GM23338 (cell line): ENCODE measurements at regions not wholly inside any gene's neighbourhood (a gene's known extent, or its start where the extent isn't known, plus 50 kb on each side); places are given as distances from the start of the nearest gene placed in this dataset.

ENCODE experiments used
- ATAC-seq: fragments of 200-7000 bp; cut with Tn5 transposase; 3 replicates; pipeline ENCODE4 v1.9.1; 2020
- DNase-seq: peaks from one replicate; pipeline ENCODE4 v3.0.0-alpha.2; 2015; ENCODE audit warnings: low spot score
- H2AFZ ChIP-seq: fragments of 200-600 bp; sonication (generic); 2 replicates; pipeline ENCODE4 v1.8.0; 2016; ENCODE audit warnings: antibody characterized with exemption, mild to moderate bottlenecking, moderate library complexity
- H3F3A ChIP-seq: fragments of 200-600 bp; sonication (generic); replicated peaks from 2 replicates; pipeline ENCODE4 v1.8.0; 2017; ENCODE audit warnings: antibody characterized with exemption, mixed run types, low read depth
- H3K27ac ChIP-seq: fragments of 200-600 bp; sonication (generic); 2 replicates; pipeline ENCODE4 v1.6.1; 2016; ENCODE audit warnings: low read depth
- H3K27me3 ChIP-seq: fragments of 200-600 bp; sonication (generic); 2 replicates; pipeline ENCODE4 v1.8.0; 2016; ENCODE audit warnings: mild to moderate bottlenecking, mixed run types, moderate library complexity; ENCODE audit not compliant: insufficient read depth
- H3K36me3 ChIP-seq: fragments of 200-600 bp; sonication (generic); 2 replicates; pipeline ENCODE4 v1.8.0; 2016; ENCODE audit warnings: mild to moderate bottlenecking; ENCODE audit not compliant: insufficient read depth
- H3K4me1 ChIP-seq: fragments of 200-600 bp; sonication (generic); 2 replicates; pipeline ENCODE4 v1.8.0; 2016; ENCODE audit warnings: mild to moderate bottlenecking, moderate library complexity; ENCODE audit not compliant: insufficient read depth
- H3K4me2 ChIP-seq: fragments of 200-600 bp; sonication (generic); 2 replicates; pipeline ENCODE4 v1.7.1; 2017; ENCODE audit warnings: mixed run types
- H3K4me3 ChIP-seq: fragments of 200-600 bp; sonication (generic); 2 replicates; pipeline ENCODE4 v1.6.1; 2016; ENCODE audit warnings: mixed run types
- H3K79me2 ChIP-seq: fragments of 200-600 bp; sonication (generic); replicated peaks from 2 replicates; pipeline ENCODE4 v1.8.0; 2017; ENCODE audit warnings: mild to moderate bottlenecking; ENCODE audit not compliant: insufficient read depth
- H3K9me2 ChIP-seq: fragments of 200-600 bp; sonication (generic); 2 replicates; pipeline ENCODE4 v1.8.0; 2017; ENCODE audit not compliant: insufficient read depth
- H4K20me1 ChIP-seq: fragments of 200-600 bp; sonication (generic); replicated peaks from 2 replicates; pipeline ENCODE4 v1.8.0; 2017; ENCODE audit warnings: mild to moderate bottlenecking; ENCODE audit not compliant: insufficient read depth
- H3K27ac Mint-ChIP-seq: 2 replicates; pipeline ENCODE4 v1.8.0; 2020; ENCODE audit warnings: inconsistent platforms, mild to moderate bottlenecking, moderate library complexity, mixed read lengths
- H3K27me3 Mint-ChIP-seq: 3 replicates; pipeline ENCODE4 v1.8.0; 2022; ENCODE audit warnings: low read depth, mild to moderate bottlenecking, moderate library complexity, mixed read lengths, inconsistent platforms; ENCODE audit not compliant: insufficient read depth, poor library complexity
- H3K36me3 Mint-ChIP-seq: 3 replicates; pipeline ENCODE4 v1.8.0; 2021; ENCODE audit warnings: low read depth, mild to moderate bottlenecking, inconsistent platforms, moderate library complexity, mixed read lengths
- H3K4me1 Mint-ChIP-seq: 3 replicates; pipeline ENCODE4 v1.8.0; 2020; ENCODE audit warnings: mild to moderate bottlenecking, inconsistent platforms, mixed read lengths
- H3K4me3 Mint-ChIP-seq: 3 replicates; pipeline ENCODE4 v1.8.0; 2021; ENCODE audit warnings: moderate library complexity, mild to moderate bottlenecking, inconsistent platforms, mixed read lengths
- H3K9me3 Mint-ChIP-seq: 3 replicates; pipeline ENCODE4 v1.8.0; 2020; ENCODE audit warnings: moderate library complexity, mild to moderate bottlenecking, inconsistent platforms, mixed read lengths
- CREB1 ChIP-seq: fragments of 250-450 bp; sonication (Bioruptor Pico); IDR thresholded peaks from 2 replicates; pipeline ENCODE4 v1.5.0; 2020; ENCODE audit warnings: low read depth, mild to moderate bottlenecking, moderate library complexity
- EZH2 ChIP-seq: fragments of 200-600 bp; sonication (generic); IDR thresholded peaks from one replicate; pipeline ENCODE4 v1.8.0; 2017; ENCODE audit warnings: antibody characterized with exemption, mild to moderate bottlenecking, low read depth; ENCODE audit not compliant: unreplicated experiment
- EZH2phosphoT487 ChIP-seq: fragments of 200-600 bp; sonication (generic); IDR thresholded peaks from one replicate; pipeline ENCODE4 v1.8.1; 2018; ENCODE audit warnings: antibody characterized with exemption; ENCODE audit not compliant: unreplicated experiment
- JUNB ChIP-seq: IDR thresholded peaks from one replicate; pipeline ENCODE4 v1.6.1; 2016; ENCODE audit warnings: antibody characterized with exemption; ENCODE audit not compliant: unreplicated experiment
- NANOG ChIP-seq: IDR thresholded peaks from 2 replicates; pipeline ENCODE4 v1.6.1; 2016; ENCODE audit warnings: antibody characterized with exemption, borderline replicate concordance
- POLR2AphosphoS5 ChIP-seq: IDR thresholded peaks from 2 replicates; pipeline ENCODE4 v1.6.1; 2016; ENCODE audit warnings: antibody characterized with exemption, low read depth
- STAT1 ChIP-seq: IDR thresholded peaks from one replicate; pipeline ENCODE4 v1.6.1; 2016; ENCODE audit warnings: antibody characterized with exemption; ENCODE audit not compliant: unreplicated experiment
- ZNF114 ChIP-seq: fragments of 250-450 bp; sonication (Bioruptor Pico); IDR thresholded peaks from 2 replicates; pipeline ENCODE4 v1.5.0; 2020; ENCODE audit warnings: mild to moderate bottlenecking, moderate library complexity
- ZNF331 ChIP-seq: fragments of 250-450 bp; sonication (Bioruptor Pico); IDR thresholded peaks from 2 replicates; pipeline ENCODE4 v1.5.0; 2020; ENCODE audit warnings: low read depth, mild to moderate bottlenecking, moderate library complexity
- TF ChIP-seq, protein P1 (sequence below): IDR thresholded peaks from 2 replicates; pipeline ENCODE4 v1.6.1; 2016; ENCODE audit warnings: antibody characterized with exemption
- TF ChIP-seq, protein P2 (sequence below): fragments of 250-450 bp; sonication (Bioruptor Pico); IDR thresholded peaks from 2 replicates; pipeline ENCODE4 v1.5.0; 2020; ENCODE audit warnings: mild to moderate bottlenecking, moderate library complexity
- TF ChIP-seq, protein P3 (sequence below), 2 experiments: fragments of 200-600 bp in 1 of 2; sonication (generic) in 1 of 2; conservative IDR thresholded peaks; 2 replicates each; pipeline versions ENCODE4 v1.5.1 to v1.6.1; 2016 to 2017; ENCODE audit warnings: antibody characterized with exemption in 2 of 2, low read depth in 2 of 2, mild to moderate bottlenecking in 2 of 2, moderate library complexity in 1 of 2
- TF ChIP-seq, protein P4 (sequence below): IDR thresholded peaks from one replicate; pipeline ENCODE4 v1.6.1; 2018; ENCODE audit warnings: antibody characterized with exemption; ENCODE audit not compliant: unreplicated experiment

DNA sequence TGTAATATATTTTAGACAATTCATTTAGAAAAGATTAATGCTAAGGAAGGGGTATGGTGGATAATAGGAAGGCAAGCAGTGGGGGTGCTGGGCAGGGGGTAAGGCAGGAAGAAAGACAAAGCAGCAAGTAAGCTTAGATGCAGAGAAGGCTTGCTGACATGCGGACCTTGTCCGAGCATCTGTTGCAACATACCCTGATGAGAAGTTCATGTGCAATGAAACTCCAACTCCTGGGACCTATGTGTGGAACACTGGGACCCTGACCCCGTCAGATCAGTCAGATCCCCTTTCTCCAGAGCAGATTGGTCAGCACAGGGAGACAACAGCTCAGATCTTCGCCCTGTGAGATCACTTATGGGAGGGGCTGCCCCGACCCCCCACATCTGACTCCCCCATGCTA, 71.3 kb upstream of the ZNF599 start:
- Mint-ChIP-seq H3K4me1 (peaks cover 15% of the 10 kb centered on the region), H3K36me3 (no peaks in the 10 kb centered on the region), H3K9me3 (no peaks in the 10 kb centered on the region), H3K27me3 (peaks cover 6% of the 10 kb centered on the region), H3K27ac (no peak overlapping the region), H3K4me3 (no peak overlapping the region)
- H3K27ac ChIP-seq: no peak overlapping the region
- H3K4me3 ChIP-seq: no peak overlapping the region
- H3K4me2 ChIP-seq: 0 out of 2 replicates have a peak overlapping the region, but pooled peaks have one; percentile 28
- no peak overlapping the region for H2AFZ ChIP-seq
- H3K4me1 ChIP-seq: peaks cover 8% of the 10 kb centered on the region; the same call in 1 of the 2 replicates
- DNase-seq (no peak), ATAC-seq (no peak)
- no peak for TF ChIP-seq NANOG
- TF ChIP-seq STAT1: no peak
- TF ChIP-seq, protein P1, sequence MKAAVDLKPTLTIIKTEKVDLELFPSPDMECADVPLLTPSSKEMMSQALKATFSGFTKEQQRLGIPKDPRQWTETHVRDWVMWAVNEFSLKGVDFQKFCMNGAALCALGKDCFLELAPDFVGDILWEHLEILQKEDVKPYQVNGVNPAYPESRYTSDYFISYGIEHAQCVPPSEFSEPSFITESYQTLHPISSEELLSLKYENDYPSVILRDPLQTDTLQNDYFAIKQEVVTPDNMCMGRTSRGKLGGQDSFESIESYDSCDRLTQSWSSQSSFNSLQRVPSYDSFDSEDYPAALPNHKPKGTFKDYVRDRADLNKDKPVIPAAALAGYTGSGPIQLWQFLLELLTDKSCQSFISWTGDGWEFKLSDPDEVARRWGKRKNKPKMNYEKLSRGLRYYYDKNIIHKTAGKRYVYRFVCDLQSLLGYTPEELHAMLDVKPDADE: no peak
- no peak for TF ChIP-seq EZH2phosphoT487
- no peak for TF ChIP-seq EZH2
- no peak for TF ChIP-seq ZNF331 (CRISPR knock-in tag)
- TF ChIP-seq, protein P2, sequence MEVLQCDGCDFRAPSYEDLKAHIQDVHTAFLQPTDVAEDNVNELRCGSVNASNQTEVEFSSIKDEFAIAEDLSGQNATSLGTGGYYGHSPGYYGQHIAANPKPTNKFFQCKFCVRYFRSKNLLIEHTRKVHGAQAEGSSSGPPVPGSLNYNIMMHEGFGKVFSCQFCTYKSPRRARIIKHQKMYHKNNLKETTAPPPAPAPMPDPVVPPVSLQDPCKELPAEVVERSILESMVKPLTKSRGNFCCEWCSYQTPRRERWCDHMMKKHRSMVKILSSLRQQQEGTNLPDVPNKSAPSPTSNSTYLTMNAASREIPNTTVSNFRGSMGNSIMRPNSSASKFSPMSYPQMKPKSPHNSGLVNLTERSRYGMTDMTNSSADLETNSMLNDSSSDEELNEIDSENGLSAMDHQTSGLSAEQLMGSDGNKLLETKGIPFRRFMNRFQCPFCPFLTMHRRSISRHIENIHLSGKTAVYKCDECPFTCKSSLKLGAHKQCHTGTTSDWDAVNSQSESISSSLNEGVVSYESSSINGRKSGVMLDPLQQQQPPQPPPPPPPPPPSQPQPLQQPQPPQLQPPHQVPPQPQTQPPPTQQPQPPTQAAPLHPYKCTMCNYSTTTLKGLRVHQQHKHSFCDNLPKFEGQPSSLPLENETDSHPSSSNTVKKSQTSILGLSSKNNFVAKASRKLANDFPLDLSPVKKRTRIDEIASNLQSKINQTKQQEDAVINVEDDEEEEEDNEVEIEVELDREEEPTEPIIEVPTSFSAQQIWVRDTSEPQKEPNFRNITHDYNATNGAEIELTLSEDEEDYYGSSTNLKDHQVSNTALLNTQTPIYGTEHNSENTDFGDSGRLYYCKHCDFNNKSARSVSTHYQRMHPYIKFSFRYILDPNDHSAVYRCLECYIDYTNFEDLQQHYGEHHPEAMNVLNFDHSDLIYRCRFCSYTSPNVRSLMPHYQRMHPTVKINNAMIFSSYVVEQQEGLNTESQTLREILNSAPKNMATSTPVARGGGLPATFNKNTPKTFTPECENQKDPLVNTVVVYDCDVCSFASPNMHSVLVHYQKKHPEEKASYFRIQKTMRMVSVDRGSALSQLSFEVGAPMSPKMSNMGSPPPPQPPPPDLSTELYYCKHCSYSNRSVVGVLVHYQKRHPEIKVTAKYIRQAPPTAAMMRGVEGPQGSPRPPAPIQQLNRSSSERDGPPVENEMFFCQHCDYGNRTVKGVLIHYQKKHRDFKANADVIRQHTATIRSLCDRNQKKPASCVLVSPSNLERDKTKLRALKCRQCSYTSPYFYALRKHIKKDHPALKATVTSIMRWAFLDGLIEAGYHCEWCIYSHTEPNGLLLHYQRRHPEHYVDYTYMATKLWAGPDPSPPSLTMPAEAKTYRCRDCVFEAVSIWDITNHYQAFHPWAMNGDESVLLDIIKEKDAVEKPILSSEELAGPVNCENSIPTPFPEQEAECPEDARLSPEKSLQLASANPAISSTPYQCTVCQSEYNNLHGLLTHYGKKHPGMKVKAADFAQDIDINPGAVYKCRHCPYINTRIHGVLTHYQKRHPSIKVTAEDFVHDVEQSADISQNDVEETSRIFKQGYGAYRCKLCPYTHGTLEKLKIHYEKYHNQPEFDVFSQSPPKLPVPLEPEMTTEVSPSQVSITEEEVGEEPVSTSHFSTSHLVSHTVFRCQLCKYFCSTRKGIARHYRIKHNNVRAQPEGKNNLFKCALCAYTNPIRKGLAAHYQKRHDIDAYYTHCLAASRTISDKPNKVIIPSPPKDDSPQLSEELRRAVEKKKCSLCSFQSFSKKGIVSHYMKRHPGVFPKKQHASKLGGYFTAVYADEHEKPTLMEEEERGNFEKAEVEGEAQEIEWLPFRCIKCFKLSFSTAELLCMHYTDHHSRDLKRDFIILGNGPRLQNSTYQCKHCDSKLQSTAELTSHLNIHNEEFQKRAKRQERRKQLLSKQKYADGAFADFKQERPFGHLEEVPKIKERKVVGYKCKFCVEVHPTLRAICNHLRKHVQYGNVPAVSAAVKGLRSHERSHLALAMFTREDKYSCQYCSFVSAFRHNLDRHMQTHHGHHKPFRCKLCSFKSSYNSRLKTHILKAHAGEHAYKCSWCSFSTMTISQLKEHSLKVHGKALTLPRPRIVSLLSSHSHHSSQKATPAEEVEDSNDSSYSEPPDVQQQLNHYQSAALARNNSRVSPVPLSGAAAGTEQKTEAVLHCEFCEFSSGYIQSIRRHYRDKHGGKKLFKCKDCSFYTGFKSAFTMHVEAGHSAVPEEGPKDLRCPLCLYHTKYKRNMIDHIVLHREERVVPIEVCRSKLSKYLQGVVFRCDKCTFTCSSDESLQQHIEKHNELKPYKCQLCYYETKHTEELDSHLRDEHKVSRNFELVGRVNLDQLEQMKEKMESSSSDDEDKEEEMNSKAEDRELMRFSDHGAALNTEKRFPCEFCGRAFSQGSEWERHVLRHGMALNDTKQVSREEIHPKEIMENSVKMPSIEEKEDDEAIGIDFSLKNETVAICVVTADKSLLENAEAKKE (CRISPR knock-in tag): no peak
- TF ChIP-seq ZNF114 (CRISPR knock-in tag): no peak
- TF ChIP-seq, protein P3, sequence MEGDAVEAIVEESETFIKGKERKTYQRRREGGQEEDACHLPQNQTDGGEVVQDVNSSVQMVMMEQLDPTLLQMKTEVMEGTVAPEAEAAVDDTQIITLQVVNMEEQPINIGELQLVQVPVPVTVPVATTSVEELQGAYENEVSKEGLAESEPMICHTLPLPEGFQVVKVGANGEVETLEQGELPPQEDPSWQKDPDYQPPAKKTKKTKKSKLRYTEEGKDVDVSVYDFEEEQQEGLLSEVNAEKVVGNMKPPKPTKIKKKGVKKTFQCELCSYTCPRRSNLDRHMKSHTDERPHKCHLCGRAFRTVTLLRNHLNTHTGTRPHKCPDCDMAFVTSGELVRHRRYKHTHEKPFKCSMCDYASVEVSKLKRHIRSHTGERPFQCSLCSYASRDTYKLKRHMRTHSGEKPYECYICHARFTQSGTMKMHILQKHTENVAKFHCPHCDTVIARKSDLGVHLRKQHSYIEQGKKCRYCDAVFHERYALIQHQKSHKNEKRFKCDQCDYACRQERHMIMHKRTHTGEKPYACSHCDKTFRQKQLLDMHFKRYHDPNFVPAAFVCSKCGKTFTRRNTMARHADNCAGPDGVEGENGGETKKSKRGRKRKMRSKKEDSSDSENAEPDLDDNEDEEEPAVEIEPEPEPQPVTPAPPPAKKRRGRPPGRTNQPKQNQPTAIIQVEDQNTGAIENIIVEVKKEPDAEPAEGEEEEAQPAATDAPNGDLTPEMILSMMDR (conservative IDR thresholded peaks at IDR 0.05; ENCODE audit: low read depth in 2 of 2): no peak
- no peak for TF ChIP-seq POLR2AphosphoS5
- no peak for TF ChIP-seq JUNB
- TF ChIP-seq, protein P4, sequence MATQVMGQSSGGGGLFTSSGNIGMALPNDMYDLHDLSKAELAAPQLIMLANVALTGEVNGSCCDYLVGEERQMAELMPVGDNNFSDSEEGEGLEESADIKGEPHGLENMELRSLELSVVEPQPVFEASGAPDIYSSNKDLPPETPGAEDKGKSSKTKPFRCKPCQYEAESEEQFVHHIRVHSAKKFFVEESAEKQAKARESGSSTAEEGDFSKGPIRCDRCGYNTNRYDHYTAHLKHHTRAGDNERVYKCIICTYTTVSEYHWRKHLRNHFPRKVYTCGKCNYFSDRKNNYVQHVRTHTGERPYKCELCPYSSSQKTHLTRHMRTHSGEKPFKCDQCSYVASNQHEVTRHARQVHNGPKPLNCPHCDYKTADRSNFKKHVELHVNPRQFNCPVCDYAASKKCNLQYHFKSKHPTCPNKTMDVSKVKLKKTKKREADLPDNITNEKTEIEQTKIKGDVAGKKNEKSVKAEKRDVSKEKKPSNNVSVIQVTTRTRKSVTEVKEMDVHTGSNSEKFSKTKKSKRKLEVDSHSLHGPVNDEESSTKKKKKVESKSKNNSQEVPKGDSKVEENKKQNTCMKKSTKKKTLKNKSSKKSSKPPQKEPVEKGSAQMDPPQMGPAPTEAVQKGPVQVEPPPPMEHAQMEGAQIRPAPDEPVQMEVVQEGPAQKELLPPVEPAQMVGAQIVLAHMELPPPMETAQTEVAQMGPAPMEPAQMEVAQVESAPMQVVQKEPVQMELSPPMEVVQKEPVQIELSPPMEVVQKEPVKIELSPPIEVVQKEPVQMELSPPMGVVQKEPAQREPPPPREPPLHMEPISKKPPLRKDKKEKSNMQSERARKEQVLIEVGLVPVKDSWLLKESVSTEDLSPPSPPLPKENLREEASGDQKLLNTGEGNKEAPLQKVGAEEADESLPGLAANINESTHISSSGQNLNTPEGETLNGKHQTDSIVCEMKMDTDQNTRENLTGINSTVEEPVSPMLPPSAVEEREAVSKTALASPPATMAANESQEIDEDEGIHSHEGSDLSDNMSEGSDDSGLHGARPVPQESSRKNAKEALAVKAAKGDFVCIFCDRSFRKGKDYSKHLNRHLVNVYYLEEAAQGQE: no peak
- TF ChIP-seq CREB1: no peak
- H3K9me2 ChIP-seq: no peaks in the 10 kb centered on the region
- H4K20me1 ChIP-seq: no peaks in the 10 kb centered on the region
- H3K36me3 ChIP-seq: no peaks in the 10 kb centered on the region
- no peaks in the 10 kb centered on the region for H3F3A ChIP-seq
- H3K79me2 ChIP-seq: no peaks in the 10 kb centered on the region
- peaks cover 11% of the 10 kb centered on the region for H3K27me3 ChIP-seq
